HEK293 (cell line): ENCODE measurements at regions not wholly inside any gene's neighbourhood (a gene's known extent, or its start where the extent isn't known, plus 50 kb on each side); places are given as distances from the start of the nearest gene placed in this dataset.

ENCODE experiments used
- CTCF ChIA-PET: fragments of 350-600 bp; formaldehyde crosslinking; extraction: SDS; loops from one replicate; lab custom pipeline; 2021; ENCODE audit warnings: antibody characterized with exemption; lab: Yijun Ruan, JAX
- POLR2A ChIA-PET: fragments of 300-600 bp; formaldehyde crosslinking; extraction: SDS; loops from one replicate; lab custom pipeline; 2020; ENCODE audit warnings: antibody characterized with exemption, inconsistent platforms; lab: Yijun Ruan, JAX
- H3K27ac ChIP-seq: fragments of 200-500 bp; sonication (Bioruptor generic); 2 replicates; pipeline ENCODE4 v1.5.1; 2014; ENCODE audit warnings: low read depth, low read length, control low read depth, inconsistent platforms; ENCODE audit errors: extremely low read depth
- H3K36me3 ChIP-seq, 2 experiments: fragments of 200-500 bp in 1 of 2; sonication (Bioruptor generic) in 1 of 2; 1 replicate in 1 of 2; 2 replicates in 1 of 2; pipeline ENCODE4 v1.5.1; 2014 to 2017; ENCODE audit warnings: inconsistent platforms in 2 of 2, low read length in 2 of 2; ENCODE audit not compliant: control insufficient read depth in 2 of 2, insufficient read depth in 1 of 2
- H3K4me1 ChIP-seq: fragments of 200-500 bp; sonication (Bioruptor generic); 2 replicates; pipeline ENCODE4 v1.5.1; 2014; ENCODE audit warnings: mild to moderate bottlenecking, low read length, inconsistent platforms; ENCODE audit not compliant: control insufficient read depth, insufficient read depth
- H3K4me3 ChIP-seq: 2 replicates; pipeline ENCODE4 v1.5.1; 2011; ENCODE audit warnings: low read depth, mild to moderate bottlenecking, control low read depth, low read length, moderate library complexity
- H3K9me3 ChIP-seq: fragments of 200-500 bp; sonication (Bioruptor generic); 2 replicates; pipeline ENCODE4 v1.5.1; 2014; ENCODE audit warnings: low read depth, low read length, inconsistent platforms; ENCODE audit not compliant: control insufficient read depth, insufficient read depth
- HOXA7 ChIP-seq: sonication (generic); formaldehyde crosslinking; IDR thresholded peaks from 2 replicates; pipeline ENCODE4 v1.8.1; 2022; ENCODE audit warnings: missing genetic modification reagents, borderline replicate concordance
- IKZF3 ChIP-seq: fragments of 450-650 bp; IDR thresholded peaks from 2 replicates; pipeline ENCODE4 v1.5.0; 2018; ENCODE audit warnings: missing biosample characterization, mild to moderate bottlenecking, missing genetic modification characterization, moderate library complexity
- PRDM10 ChIP-seq: fragments of 450-650 bp; formaldehyde crosslinking; IDR thresholded peaks from 2 replicates; pipeline ENCODE4 v1.5.1; 2016; ENCODE audit warnings: missing biosample characterization, missing genetic modification characterization
- PRDM4 ChIP-seq: fragments of 450-650 bp; formaldehyde crosslinking; IDR thresholded peaks from 2 replicates; pipeline ENCODE4 v1.5.1; 2017; ENCODE audit warnings: missing biosample characterization, missing genetic modification characterization
- SP7 ChIP-seq: fragments of 450-650 bp; formaldehyde crosslinking; IDR thresholded peaks from 2 replicates; pipeline ENCODE4 v1.5.1; 2016; ENCODE audit warnings: missing biosample characterization, missing genetic modification characterization
- YY2 ChIP-seq: fragments of 450-650 bp; formaldehyde crosslinking; IDR thresholded peaks from 2 replicates; pipeline ENCODE4 v1.5.1; 2016; ENCODE audit warnings: missing biosample characterization, missing genetic modification characterization
- ZBTB17 ChIP-seq: fragments of 450-650 bp; formaldehyde crosslinking; IDR thresholded peaks from 2 replicates; pipeline ENCODE4 v1.5.1; 2016; ENCODE audit warnings: missing biosample characterization, missing genetic modification characterization
- ZBTB44 ChIP-seq: fragments of 450-650 bp; IDR thresholded peaks from 2 replicates; pipeline ENCODE4 v1.5.1; 2018; ENCODE audit warnings: missing biosample characterization, mild to moderate bottlenecking, missing genetic modification characterization
- ZBTB7A ChIP-seq: fragments of 450-650 bp; formaldehyde crosslinking; IDR thresholded peaks from 2 replicates; pipeline ENCODE4 v1.5.1; 2016; ENCODE audit warnings: low read depth, missing biosample characterization, missing genetic modification characterization
- ZFP3 ChIP-seq: fragments of 450-650 bp; formaldehyde crosslinking; IDR thresholded peaks from 2 replicates; pipeline ENCODE4 v1.5.1; 2016; ENCODE audit warnings: low read depth, missing biosample characterization, missing genetic modification characterization
- ZNF221 ChIP-seq: fragments of 450-650 bp; formaldehyde crosslinking; IDR thresholded peaks from 2 replicates; pipeline ENCODE4 v1.5.1; 2017; ENCODE audit warnings: missing biosample characterization, missing genetic modification characterization, borderline replicate concordance
- ZNF274 ChIP-seq, 2 experiments: fragments of 200-500 bp in 1 of 2; fragments of 450-650 bp in 1 of 2; sonication (Bioruptor generic) in 1 of 2; formaldehyde crosslinking in 1 of 2; IDR thresholded peaks; 2 replicates each; pipeline versions ENCODE4 v1.5.1 to v1.6.1; 2014 to 2016; ENCODE audit warnings: borderline replicate concordance in 1 of 2, inconsistent platforms in 1 of 2, low read length in 1 of 2, missing biosample characterization in 1 of 2, missing genetic modification characterization in 1 of 2
- ZNF404 ChIP-seq: fragments of 450-650 bp; formaldehyde crosslinking; IDR thresholded peaks from 2 replicates; pipeline ENCODE4 v1.5.1; 2017; ENCODE audit warnings: missing biosample characterization, missing genetic modification characterization
- ZNF48 ChIP-seq: fragments of 450-650 bp; formaldehyde crosslinking; IDR thresholded peaks from 2 replicates; pipeline ENCODE4 v1.5.1; 2016; ENCODE audit warnings: missing biosample characterization, missing genetic modification characterization
- ZNF510 ChIP-seq: fragments of 450-650 bp; formaldehyde crosslinking; IDR thresholded peaks from 2 replicates; pipeline ENCODE4 v1.5.1; 2018; ENCODE audit warnings: mild to moderate bottlenecking, missing genetic modification characterization, missing biosample characterization; ENCODE audit not compliant: insufficient replicate concordance
- ZNF558 ChIP-seq: fragments of 450-650 bp; formaldehyde crosslinking; IDR thresholded peaks from 2 replicates; pipeline ENCODE4 v1.5.1; 2016; ENCODE audit warnings: missing biosample characterization, missing genetic modification characterization
- ZNF580 ChIP-seq: fragments of 450-650 bp; formaldehyde crosslinking; IDR thresholded peaks from 2 replicates; pipeline ENCODE4 v1.5.1; 2016; ENCODE audit warnings: missing biosample characterization, missing genetic modification characterization
- ZNF629 ChIP-seq: fragments of 450-650 bp; formaldehyde crosslinking; IDR thresholded peaks from 2 replicates; pipeline ENCODE4 v1.5.1; 2017; ENCODE audit warnings: missing biosample characterization, missing genetic modification characterization
- ZXDB ChIP-seq: fragments of 450-650 bp; formaldehyde crosslinking; IDR thresholded peaks from 2 replicates; pipeline ENCODE4 v1.5.1; 2016; ENCODE audit warnings: missing biosample characterization, missing genetic modification characterization

GRCh38 chr7:84497873-84498272 is 303.3 kb upstream of the SEMA3A start:
- Histone ChIP-seq H3K27ac (no peak overlapping the region), H3K9me3 (no peaks in the 10 kb centered on the region), H3K36me3 (no peaks in the 10 kb centered on the region), H3K4me1 (no peaks in the 10 kb centered on the region)
- no peak for TF ChIP-seq ZNF580 (tag by site-specific recombination)
- no peak for TF ChIP-seq ZNF629 (tag by site-specific recombination)
- TF ChIP-seq IKZF3 (tag by site-specific recombination) = no peak
- TF ChIP-seq, all 188 proteins: peak for 0
- ChIA-PET CTCF (no interaction called here), POLR2A (no interaction called here)
- no peak overlapping the region for H3K4me3 ChIP-seq

- TF ChIP-seq ZNF48 (tag by site-specific recombination) = no peak
- TF ChIP-seq YY2 = no peak
- no peak for TF ChIP-seq ZFP3 (tag by site-specific recombination)
- no peak for TF ChIP-seq ZNF221 (tag by site-specific recombination)
- no peak for TF ChIP-seq ZBTB7A
- TF ChIP-seq SP7 (tag by site-specific recombination) = no peak
- TF ChIP-seq HOXA7 = no peak
- TF ChIP-seq ZNF404 = no peak
- no peak for TF ChIP-seq ZBTB44 (tag by site-specific recombination)
- no peak for TF ChIP-seq ZNF274 (IDR thresholded peaks at IDR 0.05; ENCODE audit: low read length)
- TF ChIP-seq ZNF274 (tag by site-specific recombination; IDR thresholded peaks at IDR 0.05; ENCODE audit: borderline replicate concordance) = no peak
- no peak for TF ChIP-seq ZXDB
- TF ChIP-seq, all 188 proteins: peak for 0
- Histone ChIP-seq H3K4me1 (no peaks in the 10 kb centered on the region), H3K4me3 (no peak overlapping the region), H3K27ac (no peak overlapping the region), H3K36me3 (no peaks in the 10 kb centered on the region), H3K9me3 (no peaks in the 10 kb centered on the region)
- POLR2A ChIA-PET = no interaction called here
- CTCF ChIA-PET = no interaction called here
These were observed 300.5 kb upstream of the SEMA3A start for GRCh38 chr7:84495128-84495527.

GRCh38 chr7:84492098-84493034 is 297.8 kb upstream of the SEMA3A start:
- Histone ChIP-seq H3K36me3 (no peaks in the 10 kb centered on the region), H3K4me1 (no peaks in the 10 kb centered on the region), H3K9me3 (no peaks in the 10 kb centered on the region), H3K4me3 (no peak overlapping the region), H3K27ac (no peak overlapping the region)
- CTCF ChIA-PET = interaction anchor here (0.6 kb wide), 1 partner anchor 539 kb away, joined by 4 read pairs; no protein-coding TSS in a partner anchor
- POLR2A ChIA-PET = no interaction called here
- TF ChIP-seq ZNF558 = no peak
- TF ChIP-seq PRDM4 (tag by site-specific recombination) = peak; percentile 55; the same call in 1 of the 2 replicates
- TF ChIP-seq PRDM10 (tag by site-specific recombination) = peak; percentile 94
- TF ChIP-seq ZNF510 (tag by site-specific recombination) = no peak
- 0 out of 2 replicates have a peak, but pooled peaks have one; percentile 17 for TF ChIP-seq ZFP3 (tag by site-specific recombination)
- peak; percentile 54 for TF ChIP-seq ZBTB17 (tag by site-specific recombination)
